HG03060 (cell line): ENCODE measurements at regions not wholly inside any gene's neighbourhood (a gene's known extent, or its start where the extent isn't known, plus 50 kb on each side); places are given as distances from the start of the nearest gene placed in this dataset.
"Not testable (repeated sequence)": the region's sequence is repeated elsewhere in the genome, so short reads cannot be mapped to it uniquely, and the experiment has no call there.

Source experiments
- ATAC-seq: cut with Tn5 transposase; IDR thresholded peaks from one replicate; pipeline ENCODE4 v1.9.1; 2021; ENCODE audit warnings: low read depth, moderate number of reproducible peaks; ENCODE audit not compliant: unreplicated experiment

DNA sequence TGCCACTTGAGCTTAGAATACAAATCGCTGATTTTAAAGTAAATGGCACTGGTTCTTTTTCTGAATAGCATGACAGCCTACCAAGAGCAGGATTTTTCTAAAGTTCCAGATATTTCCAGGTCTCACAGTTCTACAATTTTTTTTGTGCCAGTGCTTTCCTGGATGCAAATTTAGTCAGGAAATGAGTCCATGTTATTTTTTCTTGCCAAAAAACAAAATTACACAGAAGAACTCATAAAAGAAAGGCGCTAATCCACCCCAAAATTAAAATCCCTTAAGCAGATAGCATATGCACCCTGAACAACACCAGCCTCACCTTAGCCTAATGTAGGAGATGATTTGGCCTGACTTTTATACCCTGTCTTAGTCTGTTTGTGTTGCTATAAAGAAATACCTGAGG, 86.4 kb upstream of the ARG1 start:
- no peak for ATAC-seq

GRCh38 chr6:131488780-131489179, 84.2 kb upstream of the ARG1 start:
- ATAC-seq = no peak

DNA sequence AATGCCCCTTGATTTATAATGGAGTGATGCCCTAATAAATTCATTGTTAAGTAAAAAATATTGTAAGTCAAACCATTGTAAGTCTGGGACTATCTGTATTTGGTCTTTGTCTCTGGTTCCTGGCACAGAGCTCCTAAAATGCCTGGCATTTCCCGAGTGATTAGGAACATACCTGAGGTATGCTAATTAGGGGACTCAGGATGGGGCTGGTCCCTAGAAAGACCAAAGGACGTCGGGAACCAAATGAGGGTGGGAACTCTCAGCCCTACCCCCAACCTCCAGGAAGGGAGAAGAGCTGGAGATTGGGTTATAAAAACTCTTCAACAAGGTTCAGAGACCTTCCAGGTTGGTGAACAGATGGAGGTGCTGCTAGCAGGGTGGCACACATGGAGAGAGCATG, 82.6 kb upstream of the ARG1 start:
- ATAC-seq = no peak

- ATAC-seq = no peak
Measured at GRCh38 chr6:131492932-131493573, 80.0 kb upstream of the ARG1 start.

GRCh38 chr6:131504387-131504786, 68.6 kb upstream of the ARG1 start:
- ATAC-seq = not testable (repeated sequence)

- ATAC-seq = no peak
Measured at GRCh38 chr6:131510094-131510493, 62.9 kb upstream of the ARG1 start.

GRCh38 chr6:131510591-131510990, 62.4 kb upstream of the ARG1 start:
- ATAC-seq = no peak

DNA sequence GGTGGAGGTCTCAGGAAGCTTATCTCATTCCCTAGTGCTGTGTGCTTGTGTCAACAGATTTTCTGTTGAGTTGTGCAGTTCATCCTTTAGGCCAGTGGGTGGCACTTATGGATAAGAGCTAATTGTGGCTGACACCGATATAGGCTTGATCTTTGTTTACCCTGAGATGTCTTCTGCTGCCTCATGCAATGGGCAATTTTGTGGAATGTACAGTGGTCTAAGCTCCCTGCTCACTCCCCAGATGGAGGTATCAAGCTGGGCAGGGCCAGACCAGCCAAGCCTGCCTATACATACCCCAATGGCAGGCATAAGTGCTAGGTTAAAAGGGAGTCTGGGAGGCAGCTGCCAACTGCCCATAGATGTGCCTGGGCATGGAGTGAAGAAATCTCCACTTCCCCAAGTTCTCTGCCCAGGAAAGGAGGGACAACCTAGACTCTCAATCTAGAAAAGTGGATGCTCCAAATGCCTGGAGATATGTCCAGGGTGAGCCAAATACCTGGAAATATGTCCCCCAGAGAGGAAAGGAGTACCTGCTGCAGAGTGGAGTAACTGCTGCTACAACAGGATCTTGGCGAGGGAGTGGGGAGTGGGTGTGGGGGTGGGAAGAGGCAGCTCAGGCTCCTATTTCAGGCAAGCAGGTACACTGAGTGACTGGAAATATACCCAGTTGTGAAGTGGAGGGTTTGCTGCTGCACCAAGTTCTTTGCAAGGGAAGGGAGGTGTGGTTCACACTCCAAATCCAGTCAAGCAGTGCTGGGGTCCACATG, 53.2 kb upstream of the ARG1 start:
- peak; percentile 94 for ATAC-seq
